HG03342 (cell line): ENCODE measurements at regions not wholly inside any gene's neighbourhood (a gene's known extent, or its start where the extent isn't known, plus 50 kb on each side); places are given as distances from the start of the nearest gene placed in this dataset.

Source experiments
- ATAC-seq: cut with Tn5 transposase; IDR thresholded peaks from one replicate; pipeline ENCODE4 v1.9.1; 2021; ENCODE audit warnings: mild to moderate bottlenecking, moderate library complexity; ENCODE audit not compliant: unreplicated experiment

- ATAC-seq: no peak
These were observed 124.9 kb upstream of the ARID1B start for GRCh38 chr6:156652231-156652750.

GRCh38 chr6:156651486-156651885, 125.7 kb upstream of the ARID1B start:
- ATAC-seq: no peak

GRCh38 chr6:156650896-156651390, 126.2 kb upstream of the ARID1B start:
- no peak for ATAC-seq

GRCh38 chr6:156648616-156649015, 128.6 kb upstream of the ARID1B start:
- ATAC-seq: no peak

- ATAC-seq: no peak
These were observed 129.2 kb upstream of the ARID1B start for GRCh38 chr6:156647991-156648390.

- ATAC-seq: no peak
These were observed 129.9 kb upstream of the ARID1B start for GRCh38 chr6:156647140-156647784.

- ATAC-seq: no peak
These were observed 130.7 kb upstream of the ARID1B start for GRCh38 chr6:156646496-156646895.

GRCh38 chr6:156645097-156645496, 132.1 kb upstream of the ARID1B start:
- ATAC-seq: no peak

GRCh38 chr6:156639009-156639721, 138.0 kb upstream of the ARID1B start:
- no peak for ATAC-seq

- no peak for ATAC-seq
These were observed 138.6 kb upstream of the ARID1B start for GRCh38 chr6:156638581-156638980.

- no peak for ATAC-seq
These were observed 142.2 kb upstream of the ARID1B start for GRCh38 chr6:156634951-156635371.

- no peak for ATAC-seq
These were observed 143.1 kb upstream of the ARID1B start for GRCh38 chr6:156634048-156634447.

GRCh38 chr6:156633291-156633690, 143.9 kb upstream of the ARID1B start:
- ATAC-seq: no peak

- no peak for ATAC-seq
These were observed 146.4 kb upstream of the ARID1B start for GRCh38 chr6:156630613-156631302.

- no peak for ATAC-seq
These were observed 148.4 kb upstream of the ARID1B start for GRCh38 chr6:156628805-156629204.

GRCh38 chr6:156627524-156627923, 149.7 kb upstream of the ARID1B start:
- ATAC-seq: no peak

GRCh38 chr6:156622185-156622584, 155.0 kb upstream of the ARID1B start:
- ATAC-seq: no peak

- ATAC-seq: no peak
These were observed 156.8 kb upstream of the ARID1B start for GRCh38 chr6:156620331-156620730.

GRCh38 chr6:156618600-156619205, 158.5 kb upstream of the ARID1B start:
- no peak for ATAC-seq

- ATAC-seq: no peak
These were observed 159.2 kb upstream of the ARID1B start for GRCh38 chr6:156617941-156618340.

GRCh38 chr6:156617376-156617775, 159.8 kb upstream of the ARID1B start:
- no peak for ATAC-seq
